HL-60/S4 (cell line): ENCODE measurements at regions not wholly inside any gene's neighbourhood (a gene's known extent, or its start where the extent isn't known, plus 50 kb on each side); places are given as distances from the start of the nearest gene placed in this dataset.
"Not testable (repeated sequence)": the region's sequence is repeated elsewhere in the genome, so short reads cannot be mapped to it uniquely, and the experiment has no call there.

Experiments used
- in situ Hi-C: fragments of 300-500 bp; cut with MboI; formaldehyde crosslinking; loops from 2 replicates; pipeline ENCODE4 v1.14.3; 2022; ENCODE audit warnings: low sequenced_read_pairs

GRCh38 chr3:127520993-127521392 is 69.5 kb downstream of the TPRA1 start:
- in situ Hi-C loops: no loop called here

GRCh38 chr3:127518456-127519081 is 72.0 kb downstream of the TPRA1 start:
- in situ Hi-C loops: no loop called here

GRCh38 chr3:127512256-127512655 is 78.3 kb downstream of the TPRA1 start:
- in situ Hi-C loops: no loop called here

GRCh38 chr3:127501177-127501576 is 89.4 kb downstream of the TPRA1 start:
- in situ Hi-C loops: no loop called here

GRCh38 chr3:127497676-127498075 is 92.9 kb downstream of the TPRA1 start:
- in situ Hi-C loops: no loop called here

- in situ Hi-C loops: no loop called here
Observed at GRCh38 chr3:127497166-127497565, 93.4 kb downstream of the TPRA1 start.

- in situ Hi-C loops: no loop called here
Observed at GRCh38 chr3:127495821-127496655, 94.5 kb downstream of the TPRA1 start.

GRCh38 chr3:127493924-127494646 is 96.4 kb downstream of the TPRA1 start:
- in situ Hi-C loops: no loop called here

GRCh38 chr3:127492426-127492825 is 98.1 kb downstream of the TPRA1 start:
- in situ Hi-C loops: no loop called here

GRCh38 chr3:127491909-127492308 is 98.6 kb downstream of the TPRA1 start:
- in situ Hi-C loops: no loop called here

GRCh38 chr3:127491323-127491722 is 99.2 kb downstream of the TPRA1 start:
- in situ Hi-C loops: no loop called here

GRCh38 chr3:127491024-127491305 is 99.6 kb downstream of the TPRA1 start:
- in situ Hi-C loops: not testable (repeated sequence)

GRCh38 chr3:127490271-127491023 is 100.1 kb downstream of the TPRA1 start:
- in situ Hi-C loops: no loop called here

- in situ Hi-C loops: no loop called here
Observed at GRCh38 chr3:127489357-127489756, 101.2 kb downstream of the TPRA1 start.

- in situ Hi-C loops: no loop called here
Observed at GRCh38 chr3:127488740-127489139, 101.8 kb downstream of the TPRA1 start.

GRCh38 chr3:127488141-127488672 is 102.3 kb downstream of the TPRA1 start:
- in situ Hi-C loops: no loop called here

GRCh38 chr3:127487196-127487595 is 103.3 kb downstream of the TPRA1 start:
- in situ Hi-C loops: no loop called here

GRCh38 chr3:127486321-127486944 is 104.1 kb downstream of the TPRA1 start:
- in situ Hi-C loops: no loop called here

GRCh38 chr3:127485396-127486170 is 105.0 kb downstream of the TPRA1 start:
- in situ Hi-C loops: no loop called here
